ENCODE measurements at regions not wholly inside any gene's neighbourhood (a gene's known extent, or its start where the extent isn't known, plus 50 kb on each side); places are given as distances from the start of the nearest gene placed in this dataset.
"Not testable (repeated sequence)": the region's sequence is repeated elsewhere in the genome, so short reads cannot be mapped to it uniquely, and the experiment has no call there.

- no peak for DNase-seq
Observed at GRCh38 chr2:75324861-75325284, 125.6 kb upstream of the TACR1 start.

DNA sequence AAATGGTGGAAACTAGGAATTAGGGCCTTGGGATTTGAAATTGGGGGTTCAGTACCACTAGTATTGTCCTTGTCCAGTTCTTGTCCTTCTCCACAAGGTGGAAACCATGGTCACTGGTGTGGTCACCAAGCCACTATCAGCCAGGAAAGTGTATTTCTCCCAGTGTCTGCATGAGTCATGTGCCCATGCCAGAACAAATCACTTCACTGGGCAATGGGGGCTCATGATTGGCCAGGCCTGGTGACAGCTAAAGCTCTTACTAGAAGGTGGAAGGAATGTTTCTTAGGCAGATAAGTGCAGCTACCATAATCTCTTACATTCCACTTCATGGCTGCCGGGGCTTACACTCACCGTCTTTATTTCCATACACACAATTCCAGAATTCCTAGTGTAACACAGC, 124.8 kb upstream of the TACR1 start:
- no peak for DNase-seq

GRCh38 chr2:75321599-75321922, 122.2 kb upstream of the TACR1 start:
- DNase-seq: no peak

GRCh38 chr2:75320898-75321598, 121.7 kb upstream of the TACR1 start:
- DNase-seq: no peak

DNA sequence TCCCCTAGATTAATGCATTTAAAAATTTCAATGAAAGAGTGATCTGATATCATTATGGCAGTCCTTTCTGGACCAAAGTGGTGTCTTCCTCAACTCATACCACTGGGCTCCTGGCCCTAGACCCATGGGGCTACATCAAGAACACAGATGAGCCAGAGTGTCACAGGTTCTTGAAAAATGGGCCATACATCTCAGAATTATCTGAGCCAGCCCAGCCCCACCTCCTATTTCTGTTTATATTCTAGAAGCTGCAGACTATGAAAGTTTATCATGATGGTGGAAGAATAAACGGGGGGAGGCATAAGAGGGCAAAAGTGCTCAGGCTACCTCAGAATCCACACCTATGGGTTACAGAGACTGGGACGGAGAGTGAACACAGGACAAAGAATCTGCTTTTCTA, 120.6 kb upstream of the TACR1 start:
- no peak for DNase-seq

GRCh38 chr2:75317802-75318201, 118.5 kb upstream of the TACR1 start:
- DNase-seq: no peak

DNA sequence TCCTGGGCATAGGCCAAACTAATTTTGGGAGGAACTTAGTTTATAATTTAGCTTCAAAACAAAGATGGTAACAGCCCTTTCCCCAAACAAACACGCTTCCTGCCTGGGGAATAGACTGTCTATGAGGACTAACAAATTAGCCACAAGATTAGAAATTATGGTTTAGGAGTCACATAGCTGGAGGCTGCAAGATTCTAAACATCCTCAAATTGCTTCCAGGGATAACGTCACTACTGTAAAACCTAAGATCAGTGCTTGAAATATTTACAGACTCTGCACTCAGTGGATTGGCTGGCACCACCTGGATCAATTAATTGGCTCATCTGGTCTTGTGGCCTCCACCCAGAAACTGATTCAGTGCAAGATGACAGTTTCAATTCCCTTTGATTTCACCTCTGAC, 118.0 kb upstream of the TACR1 start:
- no peak for DNase-seq

DNA sequence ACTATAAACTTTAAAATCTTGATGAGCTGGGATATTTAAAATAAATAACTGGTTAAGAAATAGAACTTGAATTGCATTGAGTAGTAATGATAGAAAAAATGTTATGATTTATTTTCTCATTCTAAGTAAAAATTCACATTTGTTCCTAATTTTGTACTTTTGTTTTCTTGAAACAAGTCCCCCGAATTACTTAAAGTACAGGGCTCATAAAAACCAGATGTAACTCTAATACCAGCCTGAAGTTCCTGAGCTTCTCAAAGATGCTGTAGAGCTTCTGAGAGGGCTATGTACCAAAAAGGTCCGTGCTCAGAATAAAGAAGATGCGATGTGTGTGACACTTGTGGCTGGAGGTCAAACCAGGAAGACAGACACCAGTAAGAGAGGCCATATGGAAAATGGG, 116.1 kb upstream of the TACR1 start:
- no peak for DNase-seq

DNA sequence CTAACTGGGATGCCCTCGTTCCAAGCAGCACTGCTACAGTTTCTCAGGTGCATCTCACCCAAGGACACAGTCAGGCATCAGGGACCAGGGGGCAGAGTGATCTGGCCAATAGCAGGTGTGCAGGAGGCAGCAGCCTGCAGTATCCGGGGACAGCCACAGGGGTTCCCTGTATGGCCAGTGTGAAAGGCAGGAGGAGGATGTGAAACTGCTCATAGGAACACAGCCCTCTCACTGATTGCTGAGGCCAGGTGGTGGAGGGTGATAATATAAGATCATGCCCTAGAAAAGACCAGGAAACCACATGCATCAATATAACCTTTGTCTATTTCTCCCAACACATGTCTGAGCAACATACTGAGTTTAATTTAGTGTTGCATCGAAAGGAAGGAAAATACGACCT, 112.7 kb upstream of the TACR1 start:
- DNase-seq: no peak

DNA sequence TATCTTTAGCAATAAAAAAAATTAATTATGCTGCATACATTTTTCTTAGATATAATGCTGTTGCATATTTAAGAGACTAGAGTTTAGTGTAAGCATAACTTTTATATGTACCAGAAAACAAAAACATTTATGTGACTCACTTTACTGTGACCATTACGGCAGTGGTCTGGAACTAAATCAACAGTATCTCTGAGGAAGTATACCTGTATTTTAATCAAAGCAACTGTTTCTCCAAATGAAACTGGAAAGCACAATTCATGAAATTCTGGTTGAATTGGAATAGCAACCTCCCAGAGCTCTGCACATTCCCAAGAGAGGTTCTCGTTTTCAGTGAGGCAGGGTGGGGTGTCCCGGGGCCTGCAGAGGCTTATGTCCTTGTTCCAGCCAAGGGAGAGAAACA, 112.2 kb upstream of the TACR1 start:
- no peak for DNase-seq

DNA sequence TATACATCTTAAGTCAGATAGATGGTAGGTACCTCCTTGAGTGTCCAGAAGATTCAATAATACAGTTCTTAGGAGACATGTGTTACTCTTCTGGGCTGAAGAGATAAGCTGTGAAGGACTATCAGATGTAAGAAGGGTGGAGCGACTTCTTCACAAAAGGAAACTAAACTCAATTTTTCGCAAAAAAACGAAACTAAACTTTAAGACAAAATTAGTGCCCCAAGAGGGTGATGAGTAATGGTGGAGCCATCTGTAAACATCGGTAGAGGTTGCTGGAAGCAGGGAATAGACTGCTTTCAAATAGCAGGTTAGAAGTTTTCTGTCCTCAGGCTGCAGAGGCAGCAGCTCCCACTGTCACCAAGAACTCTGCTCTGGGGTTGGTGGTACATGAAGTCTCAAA, 111.6 kb upstream of the TACR1 start:
- DNase-seq: no peak

DNA sequence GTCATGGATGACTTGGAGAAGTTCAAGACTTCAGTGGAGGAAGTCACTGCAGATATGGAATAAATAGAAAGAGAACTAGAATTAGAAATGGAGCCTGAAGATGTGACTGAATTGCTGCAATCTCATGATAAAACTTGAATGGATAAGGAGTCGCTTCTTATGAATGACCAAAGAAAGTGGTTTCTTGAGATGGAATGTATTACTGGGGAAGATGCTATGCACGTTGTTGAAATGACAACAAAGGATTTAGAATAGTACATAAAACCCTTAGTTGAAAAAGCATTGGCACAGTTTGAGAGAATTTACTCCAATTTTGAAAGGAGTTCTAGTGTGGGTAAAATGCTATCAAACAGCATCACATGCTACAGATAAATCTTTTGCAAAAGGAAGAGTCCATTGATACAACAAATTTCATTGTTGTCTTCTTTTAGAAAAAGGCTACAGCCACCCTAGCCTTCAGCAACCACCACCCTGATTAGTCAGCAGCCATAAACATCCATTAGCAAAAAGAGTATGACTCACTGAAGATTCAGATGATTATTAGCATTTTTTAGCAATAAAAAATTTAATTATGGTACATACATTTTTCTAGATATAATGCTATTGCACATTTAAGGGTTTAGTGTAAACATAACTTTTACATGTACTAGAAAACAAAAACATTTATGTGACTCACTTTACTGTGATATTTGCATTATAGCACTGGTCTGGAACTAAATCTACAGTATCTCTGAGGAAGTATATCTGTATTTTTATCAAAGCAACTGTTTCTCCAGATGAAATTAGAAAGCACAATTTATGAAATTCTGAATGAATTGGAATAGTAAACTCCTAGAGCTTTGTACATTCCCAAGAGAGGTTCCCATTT, 110.5 kb upstream of the TACR1 start:
- DNase-seq: no peak

DNA sequence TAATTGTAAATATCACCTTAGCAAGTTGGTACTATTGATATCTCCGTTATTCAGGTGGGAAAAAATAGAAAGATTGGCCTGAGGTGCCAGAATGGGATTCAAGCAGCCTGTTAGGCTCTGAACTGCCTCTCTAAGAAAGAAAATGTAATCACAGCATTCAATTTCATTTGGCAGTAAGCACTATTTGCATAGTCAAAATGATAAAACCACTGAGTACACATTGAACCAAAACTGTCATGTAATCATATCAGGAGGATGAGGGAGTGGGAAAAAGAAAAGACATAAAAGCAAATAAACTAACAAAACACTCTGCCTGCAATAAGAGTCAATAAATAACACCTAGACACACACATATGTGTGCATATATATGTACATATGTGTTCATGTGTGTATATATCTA, 103.9 kb upstream of the TACR1 start:
- DNase-seq: no peak

DNA sequence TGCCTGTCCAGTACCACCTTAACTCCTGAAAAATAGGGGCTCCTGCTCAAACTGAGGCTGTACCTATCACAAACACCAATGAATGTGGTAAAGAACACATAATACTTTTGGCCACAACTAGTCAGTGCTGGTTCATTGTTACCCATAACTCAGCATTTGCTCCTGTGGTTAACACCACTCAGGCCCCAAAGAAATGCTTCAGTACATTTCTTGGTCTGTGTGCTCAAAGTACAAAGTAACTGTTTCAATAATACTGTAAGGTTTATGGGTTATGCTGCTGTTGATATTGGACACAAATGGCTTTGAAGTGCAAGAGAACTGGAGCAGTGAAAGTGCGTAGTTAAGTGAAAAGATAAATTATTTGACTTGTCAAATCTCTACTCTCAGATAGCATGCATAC, 95.0 kb upstream of the TACR1 start:
- DNase-seq: no peak

DNA sequence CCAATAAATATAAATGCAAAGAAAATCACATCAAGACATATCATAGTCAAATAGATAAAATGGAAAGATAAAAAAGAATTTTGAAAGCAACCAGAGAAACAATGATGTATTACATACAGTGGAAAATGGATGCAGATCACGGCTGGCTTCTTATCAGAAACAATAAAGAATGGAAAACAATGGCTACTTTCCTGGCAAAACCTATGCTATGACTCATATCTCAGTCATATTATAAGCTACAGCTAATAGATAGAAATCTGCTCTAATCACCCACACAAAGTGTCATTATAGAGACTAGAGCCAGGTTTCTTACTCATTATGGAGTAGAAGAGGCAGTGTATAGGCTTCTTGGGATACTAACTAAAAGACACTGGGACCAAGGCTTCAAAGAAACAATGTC, 93.5 kb upstream of the TACR1 start:
- no peak for DNase-seq

DNA sequence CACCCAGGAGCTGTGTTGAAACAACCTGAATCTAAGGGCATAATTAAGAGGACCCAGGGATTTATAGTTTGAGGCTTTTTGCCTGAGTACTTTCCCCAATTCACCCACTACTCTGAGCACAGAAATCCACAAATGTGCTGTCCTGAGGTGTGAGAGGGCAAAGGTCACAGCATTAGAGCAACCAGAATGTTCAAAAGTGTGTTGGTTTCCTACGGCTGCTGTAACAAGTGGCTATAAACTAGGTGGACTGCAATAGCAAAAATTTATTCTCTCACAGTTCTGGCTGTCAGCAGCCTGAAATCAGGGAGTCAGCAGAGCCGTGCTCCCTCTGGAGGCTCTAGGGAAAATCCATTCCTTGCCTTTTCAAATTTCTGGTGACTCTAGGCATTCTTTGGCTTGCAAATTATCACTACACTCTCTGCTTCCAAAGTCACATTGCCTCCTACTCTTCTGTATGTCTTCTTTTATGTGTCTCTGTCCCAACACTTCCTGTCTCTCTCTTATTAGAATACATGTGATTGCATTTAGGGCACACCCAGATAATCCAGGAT, 91.4 kb upstream of the TACR1 start:
- no peak for DNase-seq

GRCh38 chr2:75289771-75290170, 90.5 kb upstream of the TACR1 start:
- no peak for DNase-seq

- DNase-seq: not testable (repeated sequence)
Observed at GRCh38 chr2:75289178-75289577, 89.9 kb upstream of the TACR1 start.

GRCh38 chr2:75288760-75289159, 89.4 kb upstream of the TACR1 start:
- DNase-seq: no peak

DNA sequence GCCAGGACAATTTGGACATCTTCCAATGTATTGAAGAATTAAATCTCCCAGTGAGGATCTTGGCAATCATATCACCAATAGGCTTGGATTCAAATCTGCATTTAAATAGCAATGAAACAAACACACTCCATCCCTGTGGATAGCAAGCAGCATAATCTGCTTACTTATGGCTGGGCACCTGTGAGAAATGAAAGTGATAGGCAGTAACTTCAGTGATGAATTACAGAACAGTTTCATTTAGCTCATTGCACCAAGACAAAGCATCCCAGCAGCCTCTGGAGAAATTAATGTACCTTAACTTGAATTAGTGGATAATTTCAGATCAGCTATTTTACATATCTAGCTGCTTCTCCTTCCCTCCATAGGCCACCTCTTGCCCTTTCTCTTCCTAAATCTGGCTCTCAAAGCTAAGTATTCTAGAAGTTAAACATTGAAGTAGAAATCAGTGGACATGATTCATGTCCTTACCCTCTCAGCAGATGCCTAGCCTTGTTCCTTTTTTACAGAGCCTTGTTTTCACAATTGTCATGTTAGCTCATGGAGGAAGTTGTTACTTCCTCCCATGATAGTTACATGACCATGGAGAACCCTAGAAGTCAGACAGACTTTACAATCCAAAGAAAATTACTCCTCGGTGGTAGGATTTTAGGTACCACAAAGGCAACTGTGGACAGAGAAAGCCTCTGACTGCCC, 88.5 kb upstream of the TACR1 start:
- DNase-seq: no peak

DNA sequence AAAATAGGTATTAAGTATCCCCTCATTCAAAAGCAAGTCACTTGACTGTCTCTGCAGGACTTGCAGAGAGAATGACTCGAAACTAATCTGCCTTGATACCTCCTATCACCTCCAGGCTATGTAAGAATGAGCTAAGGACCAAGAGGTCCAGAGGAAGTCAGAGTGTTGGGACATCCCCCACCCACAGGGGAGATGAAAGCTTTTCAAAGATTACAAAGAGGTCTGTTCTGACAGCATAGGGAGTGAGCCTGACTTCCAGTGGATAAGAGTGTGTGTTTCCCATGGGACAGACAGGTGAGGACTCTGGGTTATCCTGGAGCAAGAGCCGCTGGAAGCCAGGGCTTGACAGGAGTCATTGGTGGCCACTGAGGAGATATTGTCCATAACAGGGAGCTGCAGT, 85.0 kb upstream of the TACR1 start:
- DNase-seq: no peak

- no peak for DNase-seq
Observed at GRCh38 chr2:75278821-75279379, 79.6 kb upstream of the TACR1 start.

DNA sequence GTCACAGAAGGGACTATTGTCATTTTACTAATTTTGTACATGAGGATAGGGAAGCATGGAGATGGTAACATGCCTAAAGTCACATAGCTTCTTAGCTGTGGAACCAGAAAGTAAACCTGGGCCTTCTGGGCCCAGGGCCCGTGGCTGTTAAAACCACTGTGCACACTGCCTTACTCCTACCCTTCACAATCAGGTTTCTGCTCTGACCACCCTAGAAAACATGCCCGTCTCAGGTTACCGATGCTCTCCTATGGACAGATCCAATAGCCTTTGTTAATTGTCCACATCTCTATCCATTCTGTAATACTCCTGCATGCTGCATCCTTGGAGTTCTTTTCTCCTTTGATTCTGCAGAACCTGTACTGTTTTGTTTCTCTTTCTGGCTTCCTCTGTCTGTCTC, 79.0 kb upstream of the TACR1 start:
- DNase-seq: no peak

DNA sequence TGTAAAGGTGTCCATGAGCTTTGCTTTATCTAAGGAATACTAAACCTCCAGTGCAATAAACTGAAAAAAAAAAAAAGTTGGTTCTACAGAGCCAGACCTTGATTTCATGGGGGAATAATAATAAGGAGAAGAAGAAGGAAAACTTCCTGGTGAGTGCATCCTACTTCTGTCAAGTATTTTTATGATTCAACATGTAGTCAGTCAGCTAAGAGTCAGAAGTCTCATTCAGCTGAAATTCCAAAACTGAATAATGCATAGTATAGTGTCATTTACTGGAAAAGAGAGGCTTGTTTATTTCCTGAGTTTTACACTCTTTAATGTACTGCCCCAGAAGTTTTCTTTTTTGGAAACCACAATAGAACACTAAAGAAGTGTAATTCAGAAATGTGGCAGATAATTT, 77.8 kb upstream of the TACR1 start:
- no peak for DNase-seq

All from NCI-H446 treated with DMSO at 0.1 percent for 48 hours (cell line).